ENCODE measurements at regions not wholly inside any gene's neighbourhood (a gene's known extent, or its start where the extent isn't known, plus 50 kb on each side); places are given as distances from the start of the nearest gene placed in this dataset.
A peak's percentile ranks its signal among the peaks of the same experiment; 100 is the strongest.

DNA sequence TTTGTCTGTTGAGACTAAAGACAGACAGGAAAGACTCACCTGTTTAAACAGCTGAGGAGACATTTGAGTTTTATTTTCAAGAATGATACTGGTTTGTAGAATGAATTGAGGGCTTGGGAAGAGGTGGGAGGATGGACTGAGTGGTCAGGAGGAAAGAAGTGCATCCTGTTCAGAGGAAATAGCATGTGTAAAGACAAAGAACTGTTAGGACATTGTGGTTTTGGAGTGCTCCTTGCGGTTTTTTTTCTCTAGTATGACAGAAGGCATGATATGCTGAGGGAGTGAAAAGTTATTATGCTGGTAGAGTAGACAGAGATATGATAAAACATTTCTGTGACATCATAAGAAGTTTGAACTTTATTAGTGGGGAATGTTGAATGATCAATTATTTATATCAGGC, 270.7 kb upstream of the ELAVL2 start:
- Histone ChIP-seq H3K9me3 (ENCODE audit: low read length) (peaks cover 65% of the 10 kb centered on the region), H3K36me3 (replicated peaks in 1 of 2; ENCODE audit: control insufficient read depth in 1 of 2, insufficient read depth in 2 of 2, low read length in 2 of 2) (no peaks in the 10 kb centered on the region), H3K4me3 (replicated peaks in 1 of 3; ENCODE audit: insufficient read depth in 1 of 3, low read depth in 2 of 3, low read length in 3 of 3) (no peak overlapping the region), H2AFZ (ENCODE audit: low read length) (no peak overlapping the region), H3K27me3 (ENCODE audit: control insufficient read depth in 1 of 2, insufficient read depth in 2 of 2, low read length in 2 of 2) (no peaks in the 10 kb centered on the region), H4K20me1 (ENCODE audit: insufficient read depth, low read length) (no peaks in the 10 kb centered on the region), H3K4me2 (ENCODE audit: low read depth, low read length) (no peak overlapping the region), H3K79me2 (ENCODE audit: insufficient read depth, low read length) (no peaks in the 10 kb centered on the region), H3K27ac (ENCODE audit: extremely low read length, insufficient read depth, low read length) (no peak overlapping the region), H3K9ac (ENCODE audit: insufficient read depth, low read depth, low read length) (no peak overlapping the region), H3K4me1 (ENCODE audit: insufficient read depth, low read length) (no peaks in the 10 kb centered on the region)
- ChIA-PET CTCF (ENCODE audit: low intra/inter-chr PET ratio, low total read pairs) (no interaction called here), POLR2A (no interaction called here)
- DNase-seq (ENCODE audit: low spot score) (no peak), FAIRE-seq (no peak), ATAC-seq (no peak)
- no TSS peak for BruUV-seq (replicated peaks)
- in situ Hi-C loops (cut with HindIII; ENCODE audit: extremely low pct_ligation_motif_present, low pct_unique_long_range_greater_than_20kb) = no loop called here
- TF ChIP-seq ZNF446 (CRISPR knock-in tag; IDR thresholded peaks at IDR 0.05) (no peak), ATF7 (IDR thresholded peaks at IDR 0.05) (0 out of 2 replicates have a peak, but pooled peaks have one; percentile 13), ATF7 (CRISPR knock-in tag; IDR thresholded peaks at IDR 0.05) (no peak)
- intact Hi-C loops (cut with micrococcal nuclease; ENCODE audit: unreplicated experiment) = no loop called here
- 4% methylated on average over 1 of the region's 1 CpG for WGBS (ENCODE audit: low lambda C conversion rate)

DNA sequence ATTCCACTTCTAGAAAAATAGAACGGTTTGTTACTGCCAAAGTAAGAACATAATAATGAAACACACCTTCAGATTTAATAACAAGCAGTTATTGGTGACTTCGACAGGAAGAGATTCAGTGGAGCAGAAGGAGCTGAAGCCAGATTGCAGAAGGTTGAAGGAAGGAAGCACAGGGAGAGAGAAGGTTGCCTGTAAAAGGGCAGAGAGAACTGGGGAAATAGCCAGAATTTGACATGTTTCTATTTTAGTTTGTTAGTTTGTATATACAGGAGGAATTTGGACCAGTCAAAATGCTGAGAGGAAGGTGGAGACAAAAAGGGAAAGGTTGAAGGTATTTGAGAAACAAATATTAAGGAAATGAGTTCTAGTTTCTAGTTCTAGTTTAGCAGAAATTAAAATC, 269.2 kb upstream of the ELAVL2 start:
- Histone ChIP-seq H3K4me2 (ENCODE audit: low read depth, low read length) (no peak overlapping the region), H3K36me3 (replicated peaks in 1 of 2; ENCODE audit: control insufficient read depth in 1 of 2, insufficient read depth in 2 of 2, low read length in 2 of 2) (no peaks in the 10 kb centered on the region), H3K9me3 (ENCODE audit: low read length) (peaks cover 64% of the 10 kb centered on the region), H3K9ac (ENCODE audit: insufficient read depth, low read depth, low read length) (no peak overlapping the region), H3K79me2 (ENCODE audit: insufficient read depth, low read length) (no peaks in the 10 kb centered on the region), H3K27me3 (ENCODE audit: control insufficient read depth in 1 of 2, insufficient read depth in 2 of 2, low read length in 2 of 2) (no peaks in the 10 kb centered on the region), H3K4me1 (ENCODE audit: insufficient read depth, low read length) (no peaks in the 10 kb centered on the region), H3K4me3 (replicated peaks in 1 of 3; ENCODE audit: insufficient read depth in 1 of 3, low read depth in 2 of 3, low read length in 3 of 3) (no peak overlapping the region), H4K20me1 (ENCODE audit: insufficient read depth, low read length) (no peaks in the 10 kb centered on the region), H2AFZ (ENCODE audit: low read length) (no peak overlapping the region), H3K27ac (ENCODE audit: extremely low read length, insufficient read depth, low read length) (no peak overlapping the region)
- BruUV-seq (replicated peaks) = no TSS peak
- in situ Hi-C loops (cut with HindIII; ENCODE audit: extremely low pct_ligation_motif_present, low pct_unique_long_range_greater_than_20kb) = no loop called here
- intact Hi-C loops (cut with micrococcal nuclease; ENCODE audit: unreplicated experiment) = no loop called here
- CTCF ChIA-PET (ENCODE audit: low intra/inter-chr PET ratio, low total read pairs) = no interaction called here
- no peak for ATAC-seq
- WGBS (ENCODE audit: low lambda C conversion rate) = 5% methylated on average over 2 of the region's 2 CpGs
- DNase-seq (ENCODE audit: low spot score) = no peak
- POLR2A ChIA-PET = no interaction called here
- FAIRE-seq = no peak
- no peak for TF ChIP-seq KLF13 (CRISPR knock-in tag; IDR thresholded peaks at IDR 0.05)
- TF ChIP-seq ZNF136 (CRISPR knock-in tag; IDR thresholded peaks at IDR 0.05; ENCODE audit: low read depth) = no peak
- TF ChIP-seq SRY (CRISPR knock-in tag; IDR thresholded peaks at IDR 0.05) = no peak
- no peak for TF ChIP-seq ZNF530 (CRISPR knock-in tag; IDR thresholded peaks at IDR 0.05; ENCODE audit: low read depth)
- TF ChIP-seq ZFP90 (CRISPR knock-in tag; IDR thresholded peaks at IDR 0.05; ENCODE audit: borderline replicate concordance) = no peak
- TF ChIP-seq POLR2AphosphoS2 (IDR thresholded peaks at IDR 0.05; ENCODE audit: low read depth, low read length) = no peak
- TF ChIP-seq ZNF30 (CRISPR knock-in tag; IDR thresholded peaks at IDR 0.05) = no peak
- no peak for TF ChIP-seq ZNF773 (CRISPR knock-in tag; IDR thresholded peaks at IDR 0.05; ENCODE audit: borderline replicate concordance)
- no peak for TF ChIP-seq RBM22 (optimal IDR thresholded peaks at IDR 0.05; ENCODE audit: low read length)
- no peak for TF ChIP-seq CHCHD3 (CRISPR knock-in tag; IDR thresholded peaks at IDR 0.05)
- no peak for TF ChIP-seq AKAP8 (CRISPR knock-in tag; IDR thresholded peaks at IDR 0.05)
- TF ChIP-seq ZKSCAN5 (CRISPR knock-in tag; IDR thresholded peaks at IDR 0.05) = no peak
- no peak for TF ChIP-seq PCBP2 (optimal IDR thresholded peaks at IDR 0.05; ENCODE audit: low read depth, low read length, poor library complexity, severe bottlenecking)
- no peak for TF ChIP-seq CHD2 (IDR thresholded peaks at IDR 0.05; ENCODE audit: low read depth, low read length)
- TF ChIP-seq, protein P1, sequence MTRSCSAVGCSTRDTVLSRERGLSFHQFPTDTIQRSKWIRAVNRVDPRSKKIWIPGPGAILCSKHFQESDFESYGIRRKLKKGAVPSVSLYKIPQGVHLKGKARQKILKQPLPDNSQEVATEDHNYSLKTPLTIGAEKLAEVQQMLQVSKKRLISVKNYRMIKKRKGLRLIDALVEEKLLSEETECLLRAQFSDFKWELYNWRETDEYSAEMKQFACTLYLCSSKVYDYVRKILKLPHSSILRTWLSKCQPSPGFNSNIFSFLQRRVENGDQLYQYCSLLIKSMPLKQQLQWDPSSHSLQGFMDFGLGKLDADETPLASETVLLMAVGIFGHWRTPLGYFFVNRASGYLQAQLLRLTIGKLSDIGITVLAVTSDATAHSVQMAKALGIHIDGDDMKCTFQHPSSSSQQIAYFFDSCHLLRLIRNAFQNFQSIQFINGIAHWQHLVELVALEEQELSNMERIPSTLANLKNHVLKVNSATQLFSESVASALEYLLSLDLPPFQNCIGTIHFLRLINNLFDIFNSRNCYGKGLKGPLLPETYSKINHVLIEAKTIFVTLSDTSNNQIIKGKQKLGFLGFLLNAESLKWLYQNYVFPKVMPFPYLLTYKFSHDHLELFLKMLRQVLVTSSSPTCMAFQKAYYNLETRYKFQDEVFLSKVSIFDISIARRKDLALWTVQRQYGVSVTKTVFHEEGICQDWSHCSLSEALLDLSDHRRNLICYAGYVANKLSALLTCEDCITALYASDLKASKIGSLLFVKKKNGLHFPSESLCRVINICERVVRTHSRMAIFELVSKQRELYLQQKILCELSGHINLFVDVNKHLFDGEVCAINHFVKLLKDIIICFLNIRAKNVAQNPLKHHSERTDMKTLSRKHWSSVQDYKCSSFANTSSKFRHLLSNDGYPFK (CRISPR knock-in tag; IDR thresholded peaks at IDR 0.05; ENCODE audit: borderline replicate concordance) = no peak
- no peak for TF ChIP-seq ZNF792 (CRISPR knock-in tag; IDR thresholded peaks at IDR 0.05)
- TF ChIP-seq XRCC5 (optimal IDR thresholded peaks at IDR 0.05; ENCODE audit: low read length) = no peak
- no peak for TF ChIP-seq GABPA (IDR thresholded peaks at IDR 0.05; ENCODE audit: low read depth, low read length)
- TF ChIP-seq GABPA (CRISPR knock-in tag; IDR thresholded peaks at IDR 0.05; ENCODE audit: low read depth) = no peak
